GM18861 (cell line): ENCODE measurements at regions not wholly inside any gene's neighbourhood (a gene's known extent, or its start where the extent isn't known, plus 50 kb on each side); places are given as distances from the start of the nearest gene placed in this dataset.

Experiments
- ATAC-seq: cut with Tn5 transposase; IDR thresholded peaks from one replicate; pipeline ENCODE4 v1.9.1; 2021; ENCODE audit not compliant: unreplicated experiment

DNA sequence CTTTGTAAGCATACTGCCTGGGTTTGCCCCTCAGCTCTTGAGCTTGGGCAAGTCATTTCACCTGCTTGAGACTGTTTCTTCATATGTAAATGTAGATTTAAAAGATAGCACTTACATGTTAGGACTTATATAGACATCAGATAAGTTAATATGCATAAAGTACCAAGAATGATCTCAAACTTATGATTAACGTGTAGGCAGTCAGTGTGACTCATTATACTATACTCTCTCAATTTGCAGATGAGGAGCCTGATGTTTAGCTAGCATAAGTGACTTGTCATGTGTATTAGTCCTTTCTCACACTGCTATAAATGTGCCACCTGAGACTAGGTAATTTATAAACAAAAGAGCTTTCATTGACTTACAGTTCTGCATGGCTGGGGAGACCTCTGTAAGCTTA is 690.5 kb downstream of the KCNJ2 start:
- no peak for ATAC-seq

DNA sequence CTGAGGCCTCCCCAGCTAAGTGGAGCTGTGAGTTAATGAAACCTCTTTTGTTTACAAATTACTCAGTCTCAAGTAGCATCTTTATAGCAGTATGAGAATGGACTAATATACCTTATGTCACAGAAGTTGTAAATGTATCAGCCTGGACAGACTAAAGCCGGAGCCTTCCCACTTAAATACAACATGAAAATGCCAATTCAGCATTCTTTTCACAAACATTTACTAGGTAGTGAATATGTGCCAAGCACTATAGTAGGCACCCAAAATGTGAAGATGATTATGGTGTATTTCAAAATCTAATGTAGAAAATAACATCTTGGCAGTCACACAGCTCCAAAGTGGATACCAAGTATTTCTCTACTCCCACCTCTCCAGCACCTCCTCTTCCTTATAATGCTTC is 693.0 kb downstream of the KCNJ2 start:
- ATAC-seq: no peak

DNA sequence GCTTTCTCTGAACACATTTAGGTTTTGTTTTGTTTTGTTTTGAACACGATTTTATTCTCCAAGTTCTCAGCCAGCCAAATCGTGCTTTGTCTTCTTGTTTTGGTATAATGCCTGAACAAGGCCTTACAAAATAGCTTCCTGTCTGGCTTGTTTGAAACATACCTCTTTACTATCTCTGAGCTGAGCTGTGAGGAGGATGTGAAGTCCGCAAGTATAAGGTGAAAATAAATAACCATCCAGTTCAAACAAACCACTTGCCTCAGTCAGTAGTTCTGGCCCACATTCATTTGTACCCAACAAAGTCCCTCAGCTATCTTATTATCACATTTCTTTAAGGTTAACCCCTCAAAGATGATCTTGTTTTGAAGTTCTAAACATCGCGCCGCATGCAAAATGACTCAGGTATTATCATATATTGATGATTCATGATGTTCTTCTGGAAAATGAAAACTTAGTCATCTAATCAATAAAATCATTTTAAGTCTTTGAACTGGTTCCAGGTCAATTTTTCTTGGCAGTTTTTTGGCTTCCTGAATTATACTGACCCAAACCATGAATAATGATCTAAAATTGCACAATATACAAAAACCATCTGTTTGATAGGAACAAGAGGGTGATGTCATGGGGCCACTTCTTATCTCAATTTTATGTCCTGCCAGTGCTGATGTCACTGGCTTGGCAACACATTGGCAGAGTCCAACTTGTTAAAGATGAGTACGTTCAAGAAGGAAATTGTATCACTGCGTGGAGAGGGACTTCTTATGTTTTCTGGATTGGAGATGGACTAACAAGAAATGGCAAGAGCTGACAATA is 694.3 kb downstream of the KCNJ2 start:
- ATAC-seq: no peak

DNA sequence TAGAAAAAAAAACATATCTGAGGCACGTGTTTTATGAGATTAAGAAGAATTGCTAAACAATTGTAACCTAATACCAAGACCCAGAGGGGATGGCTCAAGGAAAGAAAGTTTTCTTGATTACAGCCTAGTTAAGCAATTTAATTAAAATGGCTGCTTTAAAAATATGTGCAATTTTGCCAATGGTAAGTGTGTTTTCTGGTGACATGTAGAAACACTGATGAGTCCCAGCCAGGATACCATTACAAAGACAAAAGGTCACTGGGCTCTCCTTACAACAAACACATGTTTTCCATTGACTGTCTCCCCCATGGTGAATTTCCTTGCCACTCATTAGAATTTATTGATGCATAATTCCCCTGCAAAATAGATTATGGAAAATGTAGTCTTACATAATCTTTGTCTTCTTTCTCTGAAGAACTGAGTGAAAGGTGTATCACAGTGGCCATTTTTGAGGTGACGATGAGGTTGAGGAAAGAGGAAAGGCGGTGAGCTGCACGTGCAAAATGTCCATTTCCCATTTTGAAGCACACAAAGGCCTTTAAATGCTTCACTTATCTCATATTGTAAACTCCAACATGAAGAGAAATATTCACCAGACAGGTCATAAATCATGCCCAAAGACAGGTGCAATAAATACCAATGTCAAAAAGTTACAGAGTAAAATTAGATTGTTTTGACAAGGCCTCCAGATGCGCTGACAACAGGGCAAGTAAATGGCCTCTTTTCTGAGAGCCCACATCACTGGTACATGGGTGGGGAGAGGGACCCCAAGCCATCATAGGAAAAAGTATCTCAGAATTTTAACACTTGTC is 696.9 kb downstream of the KCNJ2 start:
- ATAC-seq: no peak

DNA sequence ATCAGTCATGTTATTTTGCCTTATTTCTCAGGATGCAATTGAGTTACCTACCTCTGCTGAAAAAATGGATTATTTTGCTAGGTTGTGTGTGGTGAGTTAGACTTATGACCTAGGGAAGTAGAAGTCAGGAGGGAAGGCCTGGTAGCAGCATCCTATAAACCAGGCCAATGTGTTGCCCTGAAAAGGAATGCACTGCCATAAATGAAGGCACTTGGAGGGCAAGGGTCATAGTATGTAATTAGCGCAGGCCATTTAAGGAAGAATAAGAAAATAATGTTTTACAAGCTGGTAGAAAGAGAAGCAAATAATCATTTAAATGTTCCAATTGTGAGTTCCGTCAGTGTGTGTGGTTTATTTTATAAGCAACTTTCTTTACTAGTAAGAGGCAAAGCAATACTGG is 698.8 kb downstream of the KCNJ2 start:
- no peak for ATAC-seq

DNA sequence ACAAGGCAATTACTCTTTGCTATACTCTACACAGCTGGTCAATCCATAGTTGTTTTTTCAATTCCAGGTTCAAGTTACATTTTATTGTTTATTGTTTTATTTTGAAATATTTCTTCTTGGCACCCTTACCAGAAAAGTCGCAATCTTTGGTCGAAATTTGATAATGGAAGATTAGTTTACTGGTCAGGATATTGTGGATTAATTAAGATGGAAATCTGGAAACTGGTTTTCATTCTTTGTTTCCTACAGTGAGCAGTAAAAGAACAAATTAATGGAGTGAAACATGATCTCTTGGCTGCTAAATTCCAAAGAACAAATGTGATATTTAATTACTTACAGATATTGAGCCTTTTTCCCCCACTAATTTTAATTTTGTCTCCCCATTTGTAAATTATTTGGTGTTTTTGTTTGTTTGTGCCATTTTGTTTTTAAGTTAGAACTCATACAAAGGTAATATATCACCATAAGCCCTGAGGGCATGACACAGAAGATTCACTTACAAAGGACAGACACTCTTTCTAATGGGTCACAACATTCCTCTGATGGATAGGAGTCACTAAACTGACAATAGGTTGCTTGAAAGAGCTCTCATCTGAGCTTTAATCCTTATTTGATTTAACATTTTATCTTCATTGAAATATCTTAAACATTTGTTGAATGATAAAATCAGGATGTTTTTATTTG is 700.2 kb downstream of the KCNJ2 start:
- ATAC-seq: no peak

DNA sequence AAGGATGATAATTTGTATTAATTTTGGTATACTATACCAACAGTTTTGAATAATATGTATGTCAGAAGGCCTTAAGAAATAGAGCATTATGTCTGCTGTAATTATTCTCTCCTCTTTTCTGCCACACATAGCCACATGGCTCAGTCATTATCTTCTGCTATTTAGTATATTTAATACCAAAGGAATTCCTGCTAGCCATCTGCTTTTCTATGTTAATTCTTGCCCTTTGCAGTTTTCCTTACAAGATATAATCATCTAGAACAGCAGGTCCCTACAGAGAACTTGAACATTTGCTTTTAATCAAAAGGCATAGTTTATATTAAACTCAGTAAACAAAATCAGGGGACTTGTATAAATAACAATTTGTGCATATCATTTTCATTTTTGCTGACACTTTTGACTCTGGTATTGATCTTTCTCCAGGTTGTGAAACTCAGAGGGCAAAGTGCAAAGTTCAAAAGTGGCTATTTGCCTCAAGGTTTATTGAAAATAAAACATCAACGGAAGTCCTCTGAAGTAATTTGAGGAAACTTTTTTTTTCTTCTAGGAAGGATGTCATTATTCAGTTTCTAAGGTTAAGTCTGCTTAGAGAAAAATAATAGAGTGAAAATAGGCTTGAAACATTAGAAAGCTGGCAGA is 702.0 kb downstream of the KCNJ2 start:
- ATAC-seq: no peak

DNA sequence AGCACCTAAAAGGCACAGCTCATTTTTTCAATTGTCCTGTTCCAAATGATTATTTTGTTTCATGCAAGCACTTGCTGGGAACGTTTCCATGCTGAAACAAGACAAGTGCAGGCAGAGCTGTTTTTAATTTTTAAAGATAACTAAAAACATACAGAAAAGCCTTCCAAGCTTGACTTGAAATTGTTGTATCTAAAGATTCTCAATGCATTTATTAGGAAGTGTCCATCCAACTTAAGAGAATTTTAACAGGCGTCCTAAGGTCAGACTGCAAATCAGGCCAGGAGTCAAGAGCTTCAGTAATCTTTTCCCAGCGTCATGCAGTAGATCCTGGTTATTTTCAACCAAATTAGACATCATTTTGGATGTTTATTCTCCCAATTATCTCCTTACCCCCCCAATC is 702.8 kb downstream of the KCNJ2 start:
- no peak for ATAC-seq

DNA sequence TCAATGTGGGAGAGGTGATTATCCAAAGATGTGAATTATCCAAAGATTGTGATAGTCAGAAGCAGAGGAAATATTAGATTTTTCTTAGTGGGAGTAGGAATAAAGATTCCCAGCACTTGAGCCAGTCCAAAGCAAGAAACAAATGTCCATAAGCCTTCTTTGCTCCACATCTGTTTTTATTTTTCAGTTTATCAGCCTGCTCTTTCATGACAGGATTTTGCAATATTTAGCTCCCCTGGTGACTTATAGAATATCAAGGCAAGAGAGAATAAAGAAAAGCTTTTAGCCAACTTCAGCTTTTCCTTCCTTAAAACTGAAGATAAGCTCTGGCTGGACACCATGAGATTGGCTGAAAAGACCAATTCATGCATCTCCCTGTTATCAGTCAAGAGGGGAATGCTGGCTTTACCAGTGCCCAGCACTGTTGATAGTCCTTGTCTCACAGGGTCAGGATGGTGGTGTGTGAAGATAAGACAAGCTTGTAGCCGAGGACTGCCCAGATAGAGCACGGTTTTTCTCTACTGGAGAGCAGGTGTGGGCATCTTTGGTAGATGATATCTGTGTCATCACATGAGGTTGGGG is 706.5 kb downstream of the KCNJ2 start:
- ATAC-seq: no peak

DNA sequence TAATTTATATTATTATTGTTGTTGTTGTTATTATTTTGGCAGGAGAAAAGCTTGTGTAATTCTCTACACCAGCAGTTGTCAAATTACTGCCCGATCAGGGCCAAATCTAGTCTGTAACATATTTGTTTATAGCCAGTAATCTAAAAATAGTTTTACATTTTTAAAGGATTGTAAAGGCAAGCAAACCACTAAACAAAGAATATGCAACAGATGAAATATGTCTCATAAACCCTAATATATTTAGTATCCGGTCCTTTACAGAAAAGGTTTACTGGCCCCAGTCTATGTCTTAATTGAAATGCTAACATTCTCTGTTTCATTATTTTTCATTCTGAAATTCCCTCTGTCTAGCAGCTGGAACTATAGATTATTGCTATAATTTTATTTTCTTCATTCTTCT is 709.5 kb downstream of the KCNJ2 start:
- ATAC-seq: no peak

DNA sequence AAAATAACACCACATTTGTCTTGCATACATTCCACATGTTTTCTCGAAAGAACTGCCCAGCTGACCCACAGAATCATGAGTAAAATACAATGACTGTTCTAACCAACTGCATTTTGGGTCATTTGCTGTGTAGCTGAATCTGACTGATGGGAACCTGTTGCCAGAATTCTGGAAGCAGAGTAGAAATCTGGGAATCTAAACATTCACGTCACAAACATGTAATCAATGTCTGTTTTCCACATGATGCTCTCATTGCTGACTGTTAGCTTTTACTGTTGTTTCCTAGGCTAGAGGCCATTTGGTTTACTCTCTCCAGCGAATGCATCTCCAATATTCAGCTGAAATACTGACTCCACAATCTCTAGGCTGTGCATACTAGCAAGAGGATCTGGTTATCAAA is 710.1 kb downstream of the KCNJ2 start:
- ATAC-seq: no peak

DNA sequence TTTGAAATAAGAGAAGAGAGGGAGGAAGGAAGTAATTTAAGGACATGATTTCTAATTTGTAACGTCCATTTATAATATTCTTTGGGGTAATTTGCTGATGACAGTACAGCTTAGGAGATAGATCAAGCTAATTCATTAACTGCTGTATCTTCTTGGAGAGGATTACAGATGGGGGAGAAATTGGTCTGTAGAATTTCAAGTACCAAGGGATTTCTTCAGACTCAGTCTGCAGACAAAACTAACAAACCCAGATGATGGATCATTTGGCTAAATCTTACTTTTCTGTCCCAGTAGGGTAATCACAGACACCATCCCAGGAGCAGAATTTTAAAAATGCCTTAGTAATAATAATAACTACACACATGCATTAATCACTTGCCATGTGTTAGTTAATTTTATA is 711.8 kb downstream of the KCNJ2 start:
- ATAC-seq: no peak

DNA sequence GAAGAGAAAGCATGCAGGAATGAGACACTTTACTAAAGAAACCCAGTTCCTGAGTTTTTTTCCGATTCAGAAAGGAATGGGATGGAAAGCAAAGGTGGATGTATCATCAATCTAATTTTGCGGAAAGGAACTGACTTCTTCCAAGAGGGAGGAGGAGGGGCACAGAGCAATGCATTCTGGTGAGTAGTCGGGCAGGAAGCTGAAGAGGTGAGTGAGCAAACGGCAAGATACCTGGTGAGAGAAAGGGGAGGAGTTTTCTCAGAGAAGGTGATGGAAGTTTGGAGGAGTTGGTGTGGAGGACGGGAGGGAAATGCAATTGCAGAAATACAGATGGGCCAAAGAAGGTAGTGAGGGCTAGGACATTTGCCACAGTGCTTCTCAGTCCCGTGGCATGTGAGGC is 713.2 kb downstream of the KCNJ2 start:
- ATAC-seq: no peak

DNA sequence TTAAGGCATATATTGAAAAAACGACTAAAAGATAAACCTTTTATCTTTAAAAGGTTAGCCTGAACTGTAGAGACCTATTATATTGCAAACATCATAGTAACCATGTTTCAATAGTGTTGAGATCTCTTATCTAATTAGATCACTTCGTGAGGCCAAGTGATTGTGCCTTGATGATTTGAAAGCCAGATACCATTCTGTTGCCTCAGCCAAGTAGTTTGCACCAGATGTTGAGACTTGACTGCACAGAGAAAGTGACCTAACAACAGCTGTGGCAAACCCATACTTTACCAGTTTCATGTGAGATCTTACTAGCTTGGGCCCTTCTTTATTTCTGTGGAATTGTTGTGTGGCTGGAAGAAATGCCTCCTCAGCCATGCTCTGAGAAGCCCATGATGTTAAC is 717.3 kb downstream of the KCNJ2 start:
- no peak for ATAC-seq

DNA sequence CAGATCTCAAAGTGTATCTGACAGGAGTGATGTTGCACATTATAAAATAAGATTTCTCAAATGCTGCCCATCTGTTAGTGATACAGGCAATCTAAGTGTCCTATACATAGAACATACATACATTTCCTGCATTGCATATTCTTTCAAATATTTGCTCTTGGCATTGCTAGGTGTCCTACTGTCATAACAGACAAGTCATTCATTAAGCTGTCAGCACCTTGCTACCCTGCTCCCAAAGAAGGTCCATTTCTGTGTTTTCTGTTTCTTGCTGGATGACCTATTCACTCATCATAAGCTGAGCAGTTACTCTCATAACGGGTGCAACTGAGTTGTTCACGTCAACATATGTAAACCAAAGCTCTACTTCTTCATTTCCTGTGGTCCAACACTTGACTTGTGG is 719.0 kb downstream of the KCNJ2 start:
- no peak for ATAC-seq

DNA sequence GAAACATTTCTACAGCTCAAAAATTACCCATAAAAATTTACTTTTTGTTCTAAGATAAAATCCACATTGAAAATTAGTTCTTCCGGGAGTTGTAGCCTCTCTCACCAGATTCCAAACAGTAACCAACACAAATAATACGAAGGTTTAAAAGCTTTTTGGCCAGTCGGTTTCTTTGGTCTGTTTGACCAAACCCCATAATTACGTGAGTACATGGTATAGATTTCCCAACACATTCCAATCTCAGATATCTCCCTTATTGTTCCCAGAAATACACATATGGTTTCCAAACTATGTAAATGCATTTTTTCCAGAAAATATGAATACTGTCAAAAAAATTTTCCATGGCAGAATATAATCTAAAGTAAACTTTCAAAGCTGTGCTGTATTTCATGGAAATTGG is 722.0 kb downstream of the KCNJ2 start:
- no peak for ATAC-seq

DNA sequence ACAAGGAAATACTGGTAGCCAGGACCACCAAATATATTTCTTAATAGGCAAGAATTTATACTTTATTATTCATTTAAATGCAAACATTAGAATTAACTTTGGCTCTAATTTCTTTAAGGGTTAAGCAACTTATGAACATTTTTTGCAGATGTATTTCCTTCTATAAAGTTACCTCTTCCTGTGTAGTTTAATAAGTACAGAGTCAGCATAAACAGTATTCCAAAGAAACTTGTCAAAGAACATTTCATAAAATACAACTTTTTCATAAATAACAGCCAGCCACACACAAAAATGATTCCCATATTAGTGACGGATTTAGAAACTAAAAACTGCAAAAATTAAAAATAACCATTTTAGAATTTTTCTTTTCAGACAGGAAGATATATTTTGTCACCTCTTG is 723.2 kb downstream of the KCNJ2 start:
- ATAC-seq: no peak

DNA sequence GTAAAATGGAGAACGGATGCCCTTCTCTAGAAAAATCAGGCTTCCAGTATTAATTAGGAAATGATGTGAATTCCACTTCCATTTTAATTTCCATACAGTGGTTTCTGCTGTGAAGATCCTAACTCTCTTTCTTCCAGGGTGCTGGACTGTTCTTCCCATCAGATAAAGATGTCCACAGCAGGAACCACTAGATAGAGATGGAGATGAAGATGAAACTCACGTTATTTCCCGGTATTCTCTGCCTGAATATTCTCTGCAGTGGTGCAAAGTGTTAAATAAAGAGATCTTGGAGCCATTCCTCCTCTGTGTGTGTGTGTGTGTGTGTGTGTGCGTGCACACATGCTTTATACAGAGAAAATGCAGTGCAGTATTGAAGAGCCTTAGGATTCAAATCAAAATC is 727.5 kb downstream of the KCNJ2 start:
- ATAC-seq: no peak

DNA sequence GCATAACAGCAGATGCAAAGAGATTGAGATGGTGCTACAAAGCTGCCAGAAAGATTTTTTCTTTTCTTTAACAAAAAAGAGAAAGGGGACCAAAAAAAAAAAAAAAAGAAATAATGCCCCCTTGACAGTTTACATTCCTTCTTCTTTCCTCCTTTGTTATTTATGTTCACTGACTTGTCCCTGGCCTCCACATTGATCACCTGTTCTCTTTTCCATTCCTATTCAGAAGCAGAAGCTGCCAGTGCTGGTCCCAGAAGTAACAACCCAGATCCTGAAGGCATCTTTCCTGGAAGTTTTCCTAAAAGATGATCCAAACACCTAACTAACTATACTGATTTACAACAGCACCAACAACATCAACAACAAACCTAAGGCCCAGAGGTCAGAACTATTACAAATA is 728.1 kb downstream of the KCNJ2 start:
- no peak for ATAC-seq

DNA sequence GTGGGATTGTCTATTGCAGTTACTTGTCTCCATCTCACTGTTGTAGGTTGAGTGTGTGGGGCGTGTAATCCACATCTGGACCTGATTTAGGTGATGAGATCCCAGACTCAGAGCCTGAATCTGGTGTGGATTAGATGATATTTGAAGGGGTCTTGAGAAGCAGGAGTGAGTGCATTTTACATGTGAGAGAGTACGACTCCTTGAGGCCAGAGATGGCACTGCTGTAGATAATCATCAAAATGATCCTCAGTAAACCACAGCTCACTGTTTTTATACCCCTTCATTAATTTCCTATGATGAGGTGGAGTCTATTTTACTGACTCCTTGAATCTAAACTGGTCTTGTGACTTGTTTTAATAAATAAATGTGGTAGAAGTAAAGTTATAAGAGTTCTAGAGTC is 732.5 kb downstream of the KCNJ2 start:
- ATAC-seq: no peak

DNA sequence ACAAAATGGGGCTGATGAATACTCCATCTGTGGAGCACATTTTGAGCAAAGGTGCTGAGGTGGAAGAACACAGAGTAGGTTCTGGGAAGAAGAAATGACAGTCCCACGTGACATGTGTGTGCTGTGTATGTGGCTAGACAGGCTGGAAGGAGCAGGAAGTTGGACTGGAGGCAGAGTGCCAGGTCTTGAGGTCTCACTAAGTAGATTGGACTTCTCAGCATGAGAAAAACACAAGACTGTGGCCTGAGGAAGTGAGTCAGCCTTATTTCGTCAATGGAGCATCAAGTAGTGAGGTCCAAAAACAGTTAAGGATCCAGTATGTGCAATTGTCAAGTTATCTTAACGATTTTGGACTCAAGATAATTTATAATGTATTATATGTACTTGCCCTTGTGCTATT is 736.5 kb downstream of the KCNJ2 start:
- no peak for ATAC-seq
